Suppressor macrophage (primary cell): ENCODE measurements at regions not wholly inside any gene's neighbourhood (a gene's known extent, or its start where the extent isn't known, plus 50 kb on each side); places are given as distances from the start of the nearest gene placed in this dataset.

Experiments
- DNase-seq, 4 experiments: peaks; one replicate each; pipeline ENCODE4 v3.0.0-alpha.2; 2020 to 2022

GRCh38 chr4:138919094-138919936, 96.3 kb upstream of the NOCT start:
- DNase-seq, result peak; percentile 5 to 84 (median 44)

DNA sequence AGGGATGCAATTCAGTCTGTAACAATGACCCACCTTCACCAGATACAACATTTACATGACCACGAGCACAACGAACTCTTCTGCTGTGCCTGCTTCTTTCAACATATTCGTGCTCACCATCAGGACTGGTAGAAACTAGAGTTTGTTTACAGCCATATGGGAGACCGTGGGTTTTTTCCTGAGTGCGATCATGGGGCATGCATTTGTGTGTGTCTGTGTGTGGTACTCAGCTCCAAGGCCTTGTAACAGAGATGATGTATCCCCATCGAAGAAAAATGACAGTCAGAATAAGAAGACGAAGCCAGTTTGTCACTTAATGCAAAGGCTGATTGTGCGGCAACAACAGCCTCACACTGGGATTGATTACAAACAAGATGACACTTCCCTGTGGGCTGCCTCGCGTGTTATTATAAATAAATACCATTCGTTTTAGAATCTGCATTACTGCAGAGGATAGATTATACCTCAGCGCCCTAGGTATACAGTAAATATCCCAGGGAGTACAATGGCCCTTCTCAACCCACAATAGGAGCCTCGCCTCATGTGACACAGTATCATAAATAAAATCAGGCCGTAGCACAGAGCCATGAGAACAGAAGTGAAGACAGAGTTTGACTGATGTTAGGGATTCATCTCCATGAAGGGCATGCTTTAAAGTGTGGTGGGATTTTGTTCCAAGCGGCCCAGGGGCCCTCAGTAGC, 97.3 kb upstream of the NOCT start:
- DNase-seq, result no peak

GRCh38 chr4:138916763-138917162, 98.8 kb upstream of the NOCT start:
- peak in 1 of 4 experiments; percentile 20 for DNase-seq

DNA sequence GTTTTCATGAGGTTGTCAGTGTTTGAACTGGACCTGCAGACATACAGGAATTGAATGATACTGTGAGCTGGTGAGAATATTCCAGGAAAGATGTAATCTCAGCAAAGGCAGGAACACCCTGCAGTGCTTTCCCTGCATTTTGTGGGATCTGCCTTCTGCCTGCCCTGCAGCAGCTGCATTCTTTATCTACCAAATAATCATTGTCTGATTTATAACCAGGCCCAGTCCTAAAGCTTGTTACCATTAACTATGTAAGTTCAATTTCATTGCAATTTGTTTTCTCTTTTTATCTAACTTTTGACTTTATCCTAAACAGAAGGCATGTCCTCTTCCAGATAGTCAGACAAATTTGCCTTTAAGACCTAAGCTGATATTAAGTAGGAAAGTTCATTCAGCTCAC, 99.8 kb upstream of the NOCT start:
- no peak for DNase-seq

DNA sequence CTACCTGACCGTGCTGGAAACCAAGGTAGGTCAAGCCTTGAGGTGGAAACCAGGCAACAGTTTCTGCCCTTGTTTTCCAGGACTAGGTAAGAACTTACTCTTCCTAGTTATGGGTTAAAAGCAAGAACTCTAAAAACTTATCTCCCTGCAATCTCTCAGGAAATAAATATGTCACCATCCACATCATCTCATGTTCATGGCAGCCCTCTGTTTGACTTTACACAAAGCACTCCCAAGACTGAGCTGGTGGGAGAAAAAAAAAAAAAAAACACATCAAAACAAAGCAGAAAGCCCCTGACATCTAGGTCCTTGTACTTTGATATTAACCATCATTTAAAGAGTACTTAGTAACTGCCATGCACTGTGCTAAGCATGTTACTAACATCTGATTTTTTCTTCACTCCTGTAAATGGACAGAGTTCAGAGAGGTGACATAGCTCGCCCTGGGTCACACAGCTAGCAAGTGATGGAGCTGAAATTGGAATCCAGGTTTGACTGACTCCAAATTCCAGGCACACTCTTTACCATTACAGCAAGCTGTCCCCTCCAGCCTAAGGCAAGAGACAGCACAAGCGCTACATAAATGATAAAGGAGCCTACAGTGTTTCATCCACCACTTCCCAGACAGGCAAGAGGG, 102.8 kb upstream of the NOCT start:
- DNase-seq, result no peak

GRCh38 chr4:138911909-138912703, 103.5 kb upstream of the NOCT start:
- no peak for DNase-seq

GRCh38 chr4:138910914-138911336, 104.7 kb upstream of the NOCT start:
- no peak for DNase-seq

DNA sequence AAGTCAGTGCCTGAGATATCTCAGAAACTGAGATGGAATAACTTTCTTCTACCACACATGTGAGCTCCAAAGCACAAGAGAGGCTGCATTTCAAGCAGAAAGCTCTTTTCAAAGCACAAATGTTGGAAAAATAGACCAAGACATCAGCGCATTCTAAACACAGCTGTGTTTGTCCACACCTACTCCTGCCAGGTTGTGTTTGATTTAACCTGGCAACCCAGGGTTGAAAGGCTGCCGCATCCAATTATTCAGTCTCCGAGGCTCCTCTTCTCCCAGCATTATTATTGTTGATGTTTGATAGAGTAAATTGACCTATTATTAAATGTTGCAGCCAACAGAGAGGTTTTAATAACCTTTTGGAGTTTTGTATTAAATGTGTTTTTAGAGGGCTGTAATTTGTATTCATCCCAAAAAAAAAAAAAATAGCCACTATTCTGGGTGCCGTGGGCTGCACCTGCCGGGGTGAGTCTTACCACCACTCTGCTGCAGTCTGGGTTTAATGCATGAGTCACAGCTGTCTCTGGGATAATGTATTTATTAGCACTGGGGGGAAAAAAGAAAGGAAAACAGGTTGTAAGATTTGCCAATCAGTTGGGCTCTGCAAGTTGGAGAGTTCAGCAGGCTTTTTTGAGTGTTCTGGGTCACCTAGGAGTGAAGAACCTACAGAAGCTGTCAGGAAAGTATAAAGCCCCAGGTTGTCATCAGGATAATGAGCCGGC, 105.2 kb upstream of the NOCT start:
- DNase-seq, result no peak

DNA sequence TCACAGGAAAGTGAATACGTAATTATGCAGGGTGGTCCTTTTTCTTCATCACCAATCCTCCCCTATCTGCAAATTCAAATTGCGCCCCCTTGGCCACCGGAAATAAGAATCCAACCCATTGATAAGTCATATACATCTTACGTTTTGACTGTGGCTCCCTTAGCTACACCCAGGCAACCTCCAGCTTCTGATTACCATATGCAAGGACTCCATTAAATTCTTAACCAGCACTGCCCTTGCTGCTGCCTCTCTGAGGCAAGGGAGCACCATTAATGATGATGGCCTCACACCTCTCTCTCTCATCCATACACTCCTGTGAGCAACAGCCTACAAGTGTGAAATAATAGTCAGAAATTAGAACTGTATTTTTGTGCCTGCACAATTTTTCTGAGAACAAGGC, 106.0 kb upstream of the NOCT start:
- DNase-seq, result no peak

- DNase-seq, result no peak
Measured at GRCh38 chr4:138908134-138908533, 107.4 kb upstream of the NOCT start.

- DNase-seq, result no peak
Measured at GRCh38 chr4:138907174-138907573, 108.4 kb upstream of the NOCT start.

GRCh38 chr4:138904793-138905192, 110.8 kb upstream of the NOCT start:
- no peak for DNase-seq

- DNase-seq, result no peak
Measured at GRCh38 chr4:138903185-138903584, 112.4 kb upstream of the NOCT start.

DNA sequence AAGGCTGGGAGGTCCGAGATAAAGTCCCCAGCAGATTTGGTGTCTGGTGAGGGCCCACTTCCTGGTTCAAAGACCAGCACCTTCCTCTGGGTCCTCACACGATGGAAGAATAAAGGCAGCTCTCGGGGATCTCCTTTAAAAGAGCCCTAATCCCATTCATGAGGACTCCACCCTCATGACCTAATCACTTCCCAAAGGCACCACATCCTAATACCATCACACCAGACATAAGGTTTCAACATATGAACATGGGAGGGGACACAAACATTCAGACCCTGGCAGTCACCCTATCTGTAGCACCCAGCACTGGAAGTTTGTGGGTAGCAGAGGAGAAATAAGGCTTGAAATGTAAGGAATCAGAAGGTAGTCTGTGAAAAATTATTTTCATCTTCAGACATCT, 112.9 kb upstream of the NOCT start:
- no peak for DNase-seq

- DNase-seq, result no peak
Measured at GRCh38 chr4:138901177-138901576, 114.4 kb upstream of the NOCT start.

GRCh38 chr4:138899999-138900398, 115.6 kb upstream of the NOCT start:
- no peak for DNase-seq

GRCh38 chr4:138898282-138898681, 117.3 kb upstream of the NOCT start:
- DNase-seq, result peak in 1 of 4 experiments; percentile 4

DNA sequence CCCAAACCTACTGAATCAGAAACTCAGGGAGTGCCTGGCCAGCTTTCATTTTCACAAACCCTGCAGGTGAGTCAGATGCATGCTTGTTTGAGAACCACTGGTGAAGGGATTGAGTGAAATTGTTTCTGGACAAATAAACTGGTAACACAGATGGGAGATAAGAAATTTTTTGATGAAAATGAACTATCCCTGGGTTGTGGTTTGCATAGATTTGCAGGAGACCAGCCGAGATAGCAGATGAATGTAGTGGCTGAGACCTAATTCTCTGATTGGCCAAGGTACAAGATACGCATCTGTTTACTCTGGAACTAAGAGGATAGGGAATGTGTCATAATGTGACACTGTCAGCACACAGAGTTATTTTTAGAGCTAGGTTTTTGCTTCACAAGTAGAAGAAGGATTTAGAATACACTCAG, 117.8 kb upstream of the NOCT start:
- no peak for DNase-seq

- peak; percentile 52 to 78 (median 64) for DNase-seq
Measured at GRCh38 chr4:138894709-138895108, 120.9 kb upstream of the NOCT start.

GRCh38 chr4:138894011-138894410, 121.6 kb upstream of the NOCT start:
- DNase-seq, result no peak

DNA sequence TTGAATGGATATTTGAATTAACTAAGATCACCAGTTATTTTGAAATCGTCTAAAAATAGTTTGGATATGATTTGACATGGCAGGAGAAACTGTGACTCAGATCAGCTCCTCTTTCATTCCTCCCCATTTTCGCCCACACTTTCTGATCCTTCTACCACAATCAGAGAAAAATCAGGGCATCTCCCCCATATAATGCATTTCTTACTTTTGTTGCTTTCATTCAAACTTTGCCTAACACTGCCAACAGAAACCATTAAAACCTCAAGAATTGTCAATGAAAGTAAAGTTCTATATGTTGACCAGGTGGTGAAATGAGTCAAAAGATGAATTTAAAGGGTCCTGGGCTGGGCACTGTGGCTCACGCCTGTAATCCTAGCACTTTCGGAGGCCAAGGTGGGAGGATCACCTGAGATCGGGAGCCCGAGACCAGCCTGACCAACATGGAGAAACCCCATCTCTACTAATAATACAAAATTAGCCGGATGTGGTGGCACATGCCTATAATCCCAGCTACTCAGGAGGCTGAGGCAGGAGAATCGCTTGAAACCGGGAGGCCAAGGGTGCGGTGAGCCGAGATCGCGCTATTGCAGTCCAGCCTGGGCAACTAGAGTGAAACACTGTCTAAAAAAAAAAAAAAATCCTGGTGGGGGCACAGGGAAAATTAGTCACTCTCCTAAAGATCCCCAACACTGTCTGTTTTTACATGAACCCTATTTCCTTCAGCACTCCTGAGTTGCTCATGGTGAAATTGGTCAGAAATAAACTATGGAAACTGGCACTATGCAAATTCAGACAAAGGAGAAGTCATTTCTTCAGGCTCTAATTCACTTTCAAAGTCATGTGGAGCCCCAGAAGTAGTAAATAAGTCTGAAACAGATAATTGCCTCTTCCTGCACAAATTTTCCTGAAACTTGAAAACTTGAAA, 122.8 kb upstream of the NOCT start:
- peak in 3 of 4 experiments; percentile 10 to 48 (median 18) for DNase-seq
